Stimulated activated CD4-positive, alpha-beta T cell treated with anti-CD3 and anti-CD28 coated beads, TNF-alpha, amount 100 ng/mL, for 24 hours (primary cell): ENCODE measurements at regions not wholly inside any gene's neighbourhood (a gene's known extent, or its start where the extent isn't known, plus 50 kb on each side); places are given as distances from the start of the nearest gene placed in this dataset.

Experiments used
- DNase-seq, 3 experiments: peaks; one replicate each; pipeline ENCODE4 v3.0.0-alpha.2; 2020; ENCODE audit warnings: low read depth in 3 of 3

DNA sequence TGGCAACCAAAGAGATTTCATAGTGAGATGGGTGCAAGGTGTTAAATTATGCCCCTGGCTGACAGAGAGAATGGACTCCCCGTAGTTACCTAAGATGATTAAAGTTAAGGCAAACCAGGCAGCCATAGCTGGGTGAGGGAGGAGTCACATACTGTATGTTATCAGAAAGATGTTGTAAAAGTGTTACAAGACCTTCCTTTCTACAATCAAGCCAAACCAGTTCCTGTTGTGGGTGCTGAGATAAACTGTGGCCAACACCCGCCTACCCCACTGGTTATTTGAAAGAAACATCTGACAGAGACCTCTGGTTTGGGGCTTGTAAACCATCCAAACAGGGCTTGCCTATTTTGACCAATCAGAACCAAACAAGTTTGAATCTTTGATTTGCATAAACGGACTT, 684.7 kb upstream of the NUDT12 start:
- DNase-seq = no peak

DNA sequence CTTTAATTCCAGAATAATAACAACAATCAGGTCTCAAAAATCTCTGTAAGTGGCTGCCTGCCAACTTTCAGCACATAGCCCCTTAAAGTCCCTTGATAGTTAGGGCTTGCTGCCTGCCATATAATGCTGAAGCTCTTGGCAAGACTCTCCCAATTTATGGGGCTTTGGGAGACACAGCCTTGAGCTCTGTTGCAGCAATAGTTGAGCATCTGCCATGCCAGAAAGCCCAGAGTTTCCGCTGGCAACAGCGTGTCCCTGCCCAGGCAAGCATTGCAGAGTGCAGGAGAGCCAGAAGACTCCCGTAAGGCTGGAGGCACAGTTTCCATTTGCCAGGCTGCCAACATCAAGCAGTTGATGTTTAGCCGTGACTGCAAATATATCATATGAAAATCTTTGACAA, 678.5 kb upstream of the NUDT12 start:
- DNase-seq = no peak

DNA sequence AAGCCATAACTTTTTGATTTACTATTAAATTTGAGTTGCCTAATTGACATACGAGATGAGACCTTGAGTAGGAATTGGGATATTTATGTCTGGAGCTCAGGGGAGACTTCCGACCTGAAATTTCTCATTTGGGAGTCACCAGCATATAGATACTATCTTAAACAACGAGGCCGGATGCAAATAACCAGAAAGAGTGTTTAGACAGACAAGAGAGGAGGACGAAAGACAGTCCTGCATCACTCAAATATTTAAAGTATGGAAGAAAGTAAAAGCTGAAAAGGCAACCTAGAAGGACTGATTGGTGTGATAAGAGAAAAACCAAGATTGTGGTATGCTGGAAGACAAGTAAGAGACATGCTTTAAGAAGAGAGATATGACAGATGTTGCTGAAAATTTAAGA, 675.0 kb upstream of the NUDT12 start:
- DNase-seq = no peak

DNA sequence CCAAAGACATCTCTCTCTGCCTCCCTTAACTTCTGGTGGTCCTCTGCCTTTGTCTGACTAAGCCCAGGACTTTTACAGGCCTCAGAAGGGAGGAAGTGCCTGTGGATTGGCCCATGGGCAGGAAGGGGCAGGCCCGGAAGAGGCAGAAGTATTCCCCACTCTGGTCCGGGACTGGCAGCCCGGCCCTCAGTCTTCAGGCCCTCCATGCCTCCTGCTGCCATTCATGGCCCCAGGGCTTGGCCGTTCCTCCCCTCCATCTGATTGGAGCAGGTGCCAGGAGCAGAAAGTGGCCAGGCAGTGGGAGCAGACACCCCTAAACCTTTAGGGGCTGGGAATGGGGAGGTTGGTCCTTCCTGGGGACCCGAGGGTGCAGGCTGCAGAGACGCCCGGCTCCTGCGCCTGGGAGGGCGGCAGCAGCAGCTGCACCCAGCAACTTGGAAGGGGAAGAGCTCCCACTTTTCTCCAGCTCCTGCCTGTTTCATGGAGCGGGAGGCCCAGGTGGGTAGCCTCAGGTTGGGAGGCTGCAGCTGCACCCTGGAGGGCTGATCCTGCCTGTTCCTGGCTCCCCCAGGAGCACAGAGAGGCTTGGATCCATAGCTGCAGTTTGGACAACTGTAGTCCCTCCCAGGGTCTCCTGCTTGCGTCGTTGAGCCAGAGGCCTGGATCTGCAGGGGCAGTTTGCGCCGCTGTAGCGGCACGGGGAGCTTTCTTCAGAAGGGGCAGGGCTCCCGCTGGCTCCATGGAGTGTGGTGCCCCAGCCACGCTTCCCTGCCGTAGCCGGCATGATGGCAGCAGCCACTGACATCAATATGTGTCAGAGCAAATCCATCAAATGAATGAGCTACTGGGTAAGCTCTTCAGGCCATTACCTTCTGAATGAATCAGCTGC, 661.5 kb upstream of the NUDT12 start:
- no peak for DNase-seq

DNA sequence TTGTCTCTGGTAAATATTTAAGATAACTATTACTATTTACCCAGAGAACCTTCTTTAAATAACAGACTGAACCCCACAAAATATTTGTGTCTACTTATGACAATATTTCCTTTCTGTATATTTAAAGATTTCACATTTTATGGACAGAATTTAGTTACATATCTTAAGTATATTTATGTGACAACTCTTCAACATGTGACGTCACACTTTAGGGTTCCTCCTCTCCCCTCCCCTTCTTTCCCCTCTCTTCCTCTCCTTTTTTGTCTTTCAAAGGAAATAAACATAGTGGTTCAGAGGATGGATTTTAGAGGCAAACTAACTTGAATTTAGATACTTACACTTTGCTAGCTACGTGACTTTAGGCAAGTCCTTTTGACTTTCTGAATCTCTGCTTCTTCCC, 655.6 kb upstream of the NUDT12 start:
- DNase-seq = no peak

DNA sequence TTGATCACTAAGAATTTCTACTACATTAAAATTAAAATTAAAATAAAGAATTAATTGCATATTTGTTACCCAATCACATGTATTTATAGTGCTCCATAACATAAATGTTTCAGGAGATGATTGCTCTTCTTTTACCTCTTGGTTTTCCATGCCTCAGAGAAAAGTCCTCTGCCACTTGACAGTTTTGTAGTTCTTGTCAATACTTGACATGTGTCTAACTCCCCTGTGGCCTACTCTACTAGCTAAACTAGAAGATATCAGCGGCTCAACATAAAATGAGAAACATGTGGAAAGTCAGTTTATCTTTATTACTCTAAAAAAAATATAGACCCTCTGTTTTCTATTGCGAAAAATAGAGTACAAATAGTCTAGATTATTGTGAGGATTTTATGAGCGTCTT, 650.6 kb upstream of the NUDT12 start:
- no peak for DNase-seq

DNA sequence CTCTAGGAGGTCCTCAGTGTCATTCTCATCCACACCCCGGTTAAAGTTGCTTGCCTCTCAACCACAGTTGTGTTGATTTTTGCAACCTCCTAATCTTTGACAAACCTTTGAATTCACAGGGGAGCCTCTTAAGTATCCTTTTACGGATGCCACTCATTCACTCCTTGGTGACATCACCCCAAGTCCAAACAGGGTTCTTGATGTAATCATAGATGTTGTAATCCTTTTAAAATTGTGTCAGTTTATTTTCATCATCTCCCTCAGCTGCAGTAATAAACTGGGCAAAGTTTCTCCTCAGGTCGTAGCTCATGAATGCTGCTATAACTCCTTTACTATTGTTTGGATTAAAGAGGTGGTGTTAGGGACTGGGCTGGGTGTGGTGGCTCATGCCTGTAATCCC, 637.2 kb upstream of the NUDT12 start:
- no peak for DNase-seq

DNA sequence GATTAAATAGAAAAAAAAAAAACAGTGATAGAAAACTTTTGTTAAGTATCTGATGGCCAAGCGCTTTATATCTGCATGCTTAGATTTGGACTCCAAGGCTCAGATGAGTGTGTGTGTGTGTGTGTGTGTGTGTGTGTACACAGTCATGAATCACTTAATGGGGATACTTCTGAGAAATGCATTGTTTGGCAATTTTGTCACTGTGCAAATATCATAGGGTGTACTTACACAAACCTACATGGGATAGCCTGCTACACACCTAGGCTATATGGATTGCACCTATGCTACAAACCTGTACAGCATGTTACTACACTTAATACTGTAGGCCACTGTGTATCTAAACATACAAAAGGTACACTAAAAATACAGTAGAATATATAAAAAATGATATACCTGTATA, 635.6 kb upstream of the NUDT12 start:
- no peak for DNase-seq

DNA sequence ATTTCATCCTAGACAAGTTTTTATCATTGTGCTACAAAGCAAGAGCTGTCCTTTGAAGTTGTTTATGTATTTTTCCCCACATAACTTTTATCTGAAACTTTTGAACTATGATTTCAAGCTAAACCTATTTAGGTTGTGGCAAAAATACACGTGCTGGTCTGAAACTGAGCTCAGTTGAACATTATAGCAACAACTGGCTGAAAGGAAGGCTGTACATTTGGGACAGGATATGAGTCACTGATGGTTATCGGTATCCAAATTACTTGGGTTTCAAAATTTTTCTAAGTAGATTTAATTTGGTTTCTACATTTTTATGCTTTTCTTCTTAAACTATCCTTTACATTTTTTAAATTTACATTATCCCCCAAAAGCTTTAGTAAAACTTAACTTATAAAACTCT, 627.3 kb upstream of the NUDT12 start:
- no peak for DNase-seq

DNA sequence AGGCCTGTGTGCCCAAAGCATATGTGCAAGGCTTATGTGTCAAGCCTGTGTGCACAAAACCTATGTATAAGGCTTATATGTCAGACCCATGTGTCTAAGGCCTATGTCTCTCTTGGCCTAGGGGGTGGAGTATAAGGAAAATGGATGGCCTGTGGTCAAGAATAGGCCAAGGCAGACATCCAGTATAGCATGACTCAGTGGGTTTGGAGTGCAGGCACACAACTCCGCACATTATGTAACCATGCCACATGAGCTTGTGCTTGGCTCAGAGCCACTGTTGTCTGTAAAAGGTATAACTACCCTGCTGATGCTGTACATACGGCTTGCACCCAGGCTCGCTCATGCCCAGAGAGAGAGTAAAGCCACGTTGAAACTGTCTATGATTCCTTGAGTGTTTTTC, 626.4 kb upstream of the NUDT12 start:
- no peak for DNase-seq

DNA sequence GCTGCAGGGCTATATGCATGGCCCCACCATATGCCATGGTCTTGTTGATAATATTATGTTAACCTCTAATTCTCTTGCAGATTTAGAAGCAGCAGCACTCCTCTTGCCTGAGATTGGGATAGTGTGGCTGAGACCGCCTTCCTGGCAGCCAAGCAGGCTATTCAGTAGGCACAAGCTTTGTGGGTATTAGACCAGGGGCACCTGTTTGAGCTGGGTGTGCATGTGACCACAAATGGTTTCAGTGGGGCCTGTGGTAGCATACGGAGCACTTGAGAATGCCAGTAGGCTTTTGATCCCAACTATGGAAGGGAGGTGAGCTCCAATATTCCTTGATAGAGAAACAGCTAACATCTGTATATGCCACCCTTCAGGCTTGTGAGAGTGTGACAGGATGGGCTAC, 625.1 kb upstream of the NUDT12 start:
- DNase-seq = no peak

DNA sequence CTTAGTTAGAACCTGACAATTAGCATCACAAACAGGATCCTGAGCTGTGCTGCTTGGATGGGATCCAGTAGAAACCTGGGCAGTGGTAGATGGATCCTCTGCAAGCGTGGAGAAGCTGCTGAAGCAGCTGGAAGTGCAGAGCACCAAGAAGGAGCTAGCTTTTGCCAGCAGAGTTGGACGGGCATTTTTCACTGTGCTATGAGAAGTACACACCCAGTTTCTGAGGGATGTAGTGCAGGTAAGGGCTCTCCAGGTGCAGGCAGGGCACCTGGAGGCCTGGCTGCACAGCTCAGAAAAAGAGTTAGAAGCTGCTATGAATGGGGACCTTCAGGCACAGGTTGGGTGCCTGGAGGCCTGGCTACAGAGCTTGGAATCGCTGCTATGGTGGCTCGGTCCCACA, 623.9 kb upstream of the NUDT12 start:
- no peak for DNase-seq

DNA sequence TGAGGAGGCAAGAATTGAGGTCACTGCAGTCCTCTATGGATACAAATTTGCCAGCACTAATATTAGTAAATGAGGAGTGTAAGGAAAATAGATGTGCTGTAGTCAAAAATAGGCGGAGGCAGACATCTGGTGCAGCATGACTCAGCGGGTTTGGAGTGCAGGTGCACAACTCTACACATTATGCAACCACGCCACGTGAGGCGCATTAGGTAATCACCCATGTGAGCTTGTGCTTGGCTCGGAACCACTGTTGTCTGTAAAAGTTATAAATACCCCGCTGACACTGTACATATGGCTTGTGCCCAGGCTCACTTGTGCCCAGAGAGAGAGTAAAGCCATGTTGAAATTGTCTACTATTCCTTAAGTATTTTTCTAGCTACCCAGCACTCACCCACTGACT, 623.5 kb upstream of the NUDT12 start:
- DNase-seq = no peak

DNA sequence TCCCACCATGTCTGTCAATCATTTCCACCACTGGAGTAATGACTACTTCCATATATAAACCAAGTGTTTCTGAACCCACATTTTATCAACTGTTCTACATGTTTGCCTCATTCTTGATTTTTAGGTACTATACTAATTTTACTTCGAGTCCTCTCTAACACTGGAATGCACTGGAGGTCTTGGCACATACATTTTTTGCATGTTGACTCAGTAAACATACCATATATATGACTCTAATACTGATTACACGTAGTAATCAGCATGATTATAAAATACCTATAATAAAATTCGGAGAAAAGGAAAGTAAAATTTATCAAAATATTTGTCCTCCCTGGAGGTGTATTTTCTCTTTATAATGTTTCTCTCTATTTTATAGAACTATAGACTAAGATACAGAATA, 621.7 kb upstream of the NUDT12 start:
- DNase-seq = no peak

DNA sequence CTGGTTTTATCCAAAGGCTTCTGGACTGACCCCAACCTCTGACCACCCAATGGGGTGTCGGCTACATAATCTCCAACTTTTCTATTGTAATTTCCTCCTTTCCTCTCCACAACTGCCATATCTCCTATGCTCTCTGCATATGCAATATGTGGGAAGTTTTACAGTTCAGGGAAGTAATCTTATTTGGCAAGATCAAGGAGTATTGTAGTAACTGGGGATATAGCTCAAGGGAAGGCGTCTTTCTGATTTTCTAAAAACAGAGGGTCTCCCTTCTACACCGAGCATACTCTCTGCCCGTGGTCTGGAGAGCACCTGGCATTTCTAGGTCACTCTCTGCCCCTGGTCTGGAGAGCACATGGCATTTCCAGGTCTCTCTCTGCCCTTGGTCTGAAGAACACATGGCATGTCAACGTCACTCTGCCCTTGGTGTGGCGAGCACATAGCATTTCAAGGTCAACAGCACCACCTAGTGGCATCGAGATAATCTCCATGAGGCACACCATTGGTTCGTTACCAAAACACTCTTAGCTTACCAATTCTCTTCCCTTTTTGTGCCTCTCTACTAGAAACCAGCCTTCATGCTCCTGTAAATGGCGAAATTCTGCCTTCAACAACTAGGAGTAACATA, 616.4 kb upstream of the NUDT12 start:
- DNase-seq = no peak

DNA sequence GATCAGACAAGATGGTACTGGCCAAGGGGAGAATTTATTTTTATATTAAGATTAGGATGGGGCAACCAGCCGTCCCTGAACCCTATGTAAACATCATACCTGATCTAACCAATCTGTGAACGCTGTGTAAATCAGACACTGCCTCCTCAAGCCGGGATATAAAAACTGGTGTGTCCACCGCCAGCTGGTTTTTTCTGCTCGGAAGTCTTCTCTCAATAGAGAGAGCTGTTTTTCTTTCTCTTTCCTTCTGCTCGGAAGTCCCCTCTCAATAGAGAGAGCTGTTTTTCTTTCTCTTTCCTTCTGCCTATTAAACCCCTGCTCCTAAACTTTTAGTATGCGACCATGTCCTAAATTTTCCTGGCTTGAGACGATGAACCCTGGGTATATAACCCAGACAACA, 615.5 kb upstream of the NUDT12 start:
- no peak for DNase-seq

DNA sequence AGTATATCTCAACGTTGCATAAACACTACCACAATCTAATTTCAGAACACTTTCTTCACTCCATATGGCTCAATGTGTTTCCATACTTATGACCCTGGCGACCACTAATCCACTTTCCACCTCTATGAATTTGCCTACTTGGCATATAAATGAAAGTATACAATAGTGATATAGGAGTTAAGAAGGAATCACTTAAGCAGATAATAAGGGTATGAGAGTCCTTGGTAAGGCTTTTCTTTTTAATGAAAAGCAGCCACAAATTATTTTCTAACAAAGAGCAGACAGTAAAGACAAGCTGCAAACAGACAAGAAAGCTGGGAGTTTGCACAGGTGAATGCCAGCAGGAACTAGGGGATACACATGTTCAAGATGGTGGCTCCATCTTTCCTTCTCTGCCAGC, 615.1 kb upstream of the NUDT12 start:
- DNase-seq = no peak

DNA sequence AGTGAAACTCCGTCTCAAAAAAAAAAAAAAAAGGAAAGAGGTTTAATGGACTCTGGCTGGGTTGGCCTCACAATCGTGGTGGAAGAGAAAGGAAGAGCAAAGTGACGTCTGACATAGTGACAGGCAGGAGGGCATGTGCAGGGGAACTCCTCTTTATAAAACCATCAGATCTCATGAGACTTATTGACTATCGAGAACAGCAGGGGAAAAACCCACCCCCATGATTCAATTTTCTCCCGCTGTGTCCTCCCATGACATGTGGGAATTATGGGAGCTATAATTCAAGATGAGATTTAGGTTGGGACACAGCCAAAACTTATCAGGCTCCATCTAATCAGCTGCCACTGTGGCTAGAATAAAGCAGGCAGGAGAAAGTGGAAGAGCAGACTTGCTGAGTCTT, 610.4 kb upstream of the NUDT12 start:
- DNase-seq = no peak

DNA sequence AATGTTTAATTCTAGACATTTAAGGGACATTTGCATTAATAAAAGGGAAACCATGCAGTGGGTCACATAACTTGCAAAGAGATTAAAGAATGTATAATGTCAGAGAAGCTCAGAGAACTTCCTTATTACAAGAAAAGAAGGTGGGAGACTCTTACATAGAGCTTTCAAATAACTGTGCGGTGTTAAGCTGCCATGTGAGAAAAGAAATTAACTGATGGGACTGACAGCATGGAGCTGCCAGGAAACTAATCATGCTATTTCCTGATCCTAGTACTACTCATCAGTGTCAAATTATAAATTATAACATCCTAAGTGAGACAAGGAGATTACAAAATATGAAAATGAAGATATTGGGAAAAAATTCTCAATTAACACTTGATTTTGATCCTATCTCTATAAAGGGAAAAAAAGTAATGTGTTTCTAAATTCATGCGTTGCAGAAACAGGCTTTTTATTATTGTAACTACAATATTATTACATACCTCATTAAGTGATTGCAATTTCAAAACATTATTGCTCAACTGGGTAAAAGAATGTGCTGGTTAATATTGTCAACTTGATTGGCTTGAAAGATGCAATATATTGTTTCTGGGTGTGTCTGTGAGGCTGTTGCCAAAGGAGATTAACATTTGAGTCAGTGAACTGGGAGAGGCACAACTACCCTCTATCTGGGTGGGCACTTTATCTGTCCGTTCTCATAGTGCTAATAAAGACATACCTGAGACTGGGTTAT, 609.5 kb upstream of the NUDT12 start:
- no peak for DNase-seq

DNA sequence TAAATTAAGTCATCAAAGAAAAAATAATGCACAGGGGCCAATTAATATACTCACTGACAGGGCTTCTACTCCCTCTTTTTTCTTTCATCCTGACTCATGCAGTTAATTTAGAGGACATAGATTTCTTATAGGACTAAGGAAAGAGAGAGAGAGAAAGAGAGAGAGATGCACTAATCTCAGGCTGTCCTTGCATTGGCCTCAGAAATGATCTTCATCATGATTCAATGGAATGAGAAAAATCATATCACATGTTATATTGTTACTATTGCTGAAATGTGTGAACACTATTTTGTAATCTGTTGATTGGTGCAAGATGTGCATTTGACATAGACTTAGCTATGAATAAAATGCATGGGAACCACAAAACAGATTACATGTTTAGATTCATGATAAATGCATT, 608.3 kb upstream of the NUDT12 start:
- DNase-seq = no peak

DNA sequence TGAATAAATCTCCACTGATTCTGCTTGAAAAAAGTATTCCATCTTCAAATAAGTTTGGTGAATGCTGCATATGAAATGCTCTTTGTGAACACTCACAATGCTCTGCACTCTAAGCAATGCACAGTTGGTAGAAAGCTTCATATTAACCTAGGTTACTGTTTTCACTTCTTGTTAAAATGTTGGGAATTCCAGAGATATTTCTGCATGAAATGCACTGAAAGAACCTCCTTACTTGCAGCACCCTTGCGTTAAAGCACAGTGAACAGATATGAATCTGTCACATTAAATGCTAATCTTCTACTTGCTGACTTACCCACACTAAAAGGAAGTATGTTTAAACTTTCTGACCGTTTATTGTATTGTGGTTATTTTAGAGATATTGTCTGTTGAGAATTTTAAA, 584.1 kb upstream of the NUDT12 start:
- DNase-seq = no peak

DNA sequence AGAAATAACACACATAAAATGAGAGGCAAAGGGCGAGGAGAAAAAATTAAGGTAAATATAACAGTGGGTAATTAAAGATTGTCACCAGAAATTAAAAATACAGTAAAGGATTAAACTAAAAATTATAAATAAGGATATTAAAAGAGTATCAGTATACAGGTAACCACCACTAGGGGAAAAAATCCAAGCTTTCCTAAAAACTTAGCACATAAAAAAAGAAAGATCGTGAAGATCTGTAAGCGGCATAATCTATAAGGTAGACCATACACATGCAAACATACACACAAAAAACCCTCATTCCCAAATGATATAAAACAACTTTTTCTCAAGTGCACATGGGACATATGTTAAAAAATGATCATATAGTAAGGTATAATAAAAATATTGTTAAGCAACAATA, 577.3 kb upstream of the NUDT12 start:
- no peak for DNase-seq

DNA sequence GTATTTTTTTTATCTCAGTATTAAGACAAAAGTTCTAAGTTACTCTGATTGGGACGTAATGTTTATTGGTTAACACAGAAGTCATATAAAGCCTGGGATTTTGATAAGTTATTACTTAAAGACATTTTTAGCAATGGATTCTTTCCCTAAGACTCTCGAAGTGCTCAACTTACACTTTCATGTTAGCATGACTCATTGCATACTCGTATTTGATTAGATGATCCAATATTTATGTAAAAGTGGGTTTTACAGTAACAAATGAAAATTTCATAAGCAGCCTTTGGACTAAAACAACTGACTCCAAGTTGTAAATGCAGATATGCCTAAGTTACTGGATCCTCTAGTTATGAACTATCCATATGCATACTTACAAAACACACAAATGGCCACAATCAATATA, 567.7 kb upstream of the NUDT12 start:
- DNase-seq = no peak
